ENCODE measurements at regions not wholly inside any gene's neighbourhood (a gene's known extent, or its start where the extent isn't known, plus 50 kb on each side); places are given as distances from the start of the nearest gene placed in this dataset.

- TF ChIP-seq GATA2 (IDR thresholded peaks at IDR 0.05; ENCODE audit: low read depth, low read length) (no peak), GATA3 (IDR thresholded peaks at IDR 0.05; ENCODE audit: low read depth, low read length) (no peak)
Observed at GRCh38 chr7:42378149-42378548, 141.1 kb upstream of the GLI3 start.

Measured in SH-SY5Y (cell line).